Stomach (tissue), 8 donors: ENCODE measurements at regions not wholly inside any gene's neighbourhood (a gene's known extent, or its start where the extent isn't known, plus 50 kb on each side); places are given as distances from the start of the nearest gene placed in this dataset.

ENCODE experiments used
- DNase-seq, 2 donors: peaks; one replicate each; pipeline versions ENCODE4 v3.0.0 to v3.0.0-alpha.2; 2013 to 2019
- H3K27ac ChIP-seq, 5 donors: fragments of 200-600 bp in 4 of 5; sonication (generic) in 4 of 5; one replicate each; pipeline ENCODE4 v1.5.1; 2013 to 2019; ENCODE audit warnings: mild to moderate bottlenecking in 1 of 5, moderate library complexity in 1 of 5
- H3K27me3 ChIP-seq, 3 donors: fragments of 200-600 bp; sonication (generic); one replicate each; pipeline ENCODE4 v1.5.1; 2017 to 2019; ENCODE audit warnings: mixed run types in 1 of 3
- H3K36me3 ChIP-seq, 4 donors: fragments of 200-600 bp; sonication (generic); 1 replicate in 3 of 4; 2 replicates in 1 of 4; pipeline ENCODE4 v1.5.1; 2016 to 2019
- H3K4me1 ChIP-seq, 4 donors: fragments of 200-600 bp; sonication (generic); one replicate each; pipeline ENCODE4 v1.5.1; 2016 to 2019
- H3K4me3 ChIP-seq, 4 donors: fragments of 200-600 bp; sonication (generic) in 3 of 4; one replicate each; pipeline ENCODE4 v1.5.1; 2016 to 2019; ENCODE audit warnings: mild to moderate bottlenecking in 1 of 4
- H3K9me3 ChIP-seq, 4 donors: fragments of 200-600 bp; sonication (generic); one replicate each; pipeline ENCODE4 v1.5.1; 2016 to 2019
- CTCF ChIP-seq, 7 experiments: fragments of 450-650 bp in 4 of 7; fragments of 200-600 bp in 3 of 7; sonication (generic) in 3 of 7; IDR thresholded peaks; one replicate each; pipeline ENCODE4 v1.5.1; 2016 to 2019; ENCODE audit warnings: antibody characterized with exemption in 7 of 7, control low read depth in 2 of 7, mild to moderate bottlenecking in 1 of 7
- EP300 ChIP-seq: sonication (generic); formaldehyde crosslinking; IDR thresholded peaks from one replicate; pipeline ENCODE4 v1.6.1; 2017; ENCODE audit warnings: antibody characterized with exemption
- POLR2A ChIP-seq, 4 donors: fragments of 450-650 bp; IDR thresholded peaks; one replicate each; pipeline ENCODE4 v1.6.1; 2016; ENCODE audit warnings: antibody characterized with exemption in 4 of 4, control low read depth in 2 of 4, mild to moderate bottlenecking in 1 of 4, moderate library complexity in 1 of 4
- POLR2AphosphoS5 ChIP-seq, 3 donors: sonication (generic); formaldehyde crosslinking; IDR thresholded peaks; one replicate each; pipeline ENCODE4 v1.6.1; 2016; ENCODE audit warnings: antibody characterized with exemption in 3 of 3
- WGBS, 5 donors: extraction: QIAGEN DNeasy Blood & Tissue Kit in 3 of 5; methylation state at CpG; one replicate each; pipeline versions ENCODE4 v1.1.5 to v1.1.7; 2013 to 2018; 5-methylcytosine and 5-hydroxymethylcytosine counted together
- intact Hi-C: fragments of 100-400 bp; cut with DNase I; formaldehyde crosslinking; loops from one replicate; pipeline ENCODE4 v1.15.1; 2023; ENCODE audit warnings: low total_unique reads
- donor health status: healthy with polysubstance abuse.
- donor health status: Bipolar disorder and iron deficiency.
- donor health status: healthy.

GRCh38 chr12:22799503-22799902, 174.5 kb downstream of the ETNK1 start:
- WGBS, 5 donors = 72 to 79% (median 72%) methylated on average over 2 of the region's 2 CpGs
- H3K27me3 ChIP-seq = no peaks in the 10 kb centered on the region
- TF ChIP-seq EP300 (no peak), CTCF (IDR thresholded peaks at IDR 0.05) (no peak), POLR2AphosphoS5 (IDR thresholded peaks at IDR 0.05) (no peak), POLR2A (IDR thresholded peaks at IDR 0.05) (no peak)

GRCh38 chr12:22800332-22800731, 175.4 kb downstream of the ETNK1 start:
- H3K36me3 ChIP-seq = no peaks in the 10 kb centered on the region
- DNase-seq = no peak
- intact Hi-C loops = no loop called here
- no peaks in the 10 kb centered on the region for H3K4me1 ChIP-seq
- H3K9me3 ChIP-seq = peaks cover 0 to 6% (median 0%) of the 10 kb centered on the region in 4 donors
- H3K4me3 ChIP-seq = no peak overlapping the region
- whole genome bisulfite sequencing, 5 donors = 74 to 87% (median 80%) methylated on average over 2 of the region's 2 CpGs
- no peak overlapping the region for H3K27ac ChIP-seq
- no peaks in the 10 kb centered on the region for H3K27me3 ChIP-seq
- no peak for TF ChIP-seq EP300
- TF ChIP-seq CTCF (IDR thresholded peaks at IDR 0.05) = no peak
- TF ChIP-seq POLR2AphosphoS5 (IDR thresholded peaks at IDR 0.05) = no peak
- TF ChIP-seq POLR2A (IDR thresholded peaks at IDR 0.05) = no peak

More at GRCh38 chr12:22799503-22799902, 174.5 kb downstream of the ETNK1 start:
- intact Hi-C loops = no loop called here
- Histone ChIP-seq H3K27ac (no peak overlapping the region), H3K4me3 (no peak overlapping the region), H3K9me3 (peaks cover 0 to 6% (median 0%) of the 10 kb centered on the region in 4 donors), H3K36me3 (no peaks in the 10 kb centered on the region), H3K4me1 (no peaks in the 10 kb centered on the region)
- no peak for DNase-seq

- no peak overlapping the region for H3K27ac ChIP-seq
- no peak for TF ChIP-seq POLR2A (IDR thresholded peaks at IDR 0.05)
- TF ChIP-seq EP300 = no peak
- TF ChIP-seq CTCF (IDR thresholded peaks at IDR 0.05) = no peak
- TF ChIP-seq POLR2AphosphoS5 (IDR thresholded peaks at IDR 0.05) = no peak
- no peaks in the 10 kb centered on the region for H3K36me3 ChIP-seq
- peaks cover 0 to 6% (median 0%) of the 10 kb centered on the region in 4 donors for H3K9me3 ChIP-seq
- intact Hi-C loops = no loop called here
- no peaks in the 10 kb centered on the region for H3K4me1 ChIP-seq
- no peak overlapping the region for H3K4me3 ChIP-seq
- WGBS, 5 donors = 80 to 88% (median 82%) methylated on average over 4 of the region's 4 CpGs
- no peaks in the 10 kb centered on the region for H3K27me3 ChIP-seq
- no peak for DNase-seq
Observed at GRCh38 chr12:22802883-22803630, 178.1 kb downstream of the ETNK1 start.

- 81 to 88% (median 86%) methylated on average over 6 of the region's 6 CpGs for WGBS, 5 donors
- no peak for DNase-seq
- no peaks in the 10 kb centered on the region for H3K27me3 ChIP-seq
- TF ChIP-seq POLR2AphosphoS5 (IDR thresholded peaks at IDR 0.05) = no peak
- TF ChIP-seq CTCF (IDR thresholded peaks at IDR 0.05) = no peak
- TF ChIP-seq POLR2A (IDR thresholded peaks at IDR 0.05) = no peak
- no peak for TF ChIP-seq EP300
- H3K4me1 ChIP-seq = no peaks in the 10 kb centered on the region
- peaks cover 0 to 6% (median 0%) of the 10 kb centered on the region in 4 donors for H3K9me3 ChIP-seq
- H3K36me3 ChIP-seq = no peaks in the 10 kb centered on the region
- H3K27ac ChIP-seq = no peak overlapping the region
- intact Hi-C loops = no loop called here
- H3K4me3 ChIP-seq = no peak overlapping the region
Observed at GRCh38 chr12:22803725-22804124, 178.8 kb downstream of the ETNK1 start.
